ENCODE measurements at regions not wholly inside any gene's neighbourhood (a gene's known extent, or its start where the extent isn't known, plus 50 kb on each side); places are given as distances from the start of the nearest gene placed in this dataset.

DNA sequence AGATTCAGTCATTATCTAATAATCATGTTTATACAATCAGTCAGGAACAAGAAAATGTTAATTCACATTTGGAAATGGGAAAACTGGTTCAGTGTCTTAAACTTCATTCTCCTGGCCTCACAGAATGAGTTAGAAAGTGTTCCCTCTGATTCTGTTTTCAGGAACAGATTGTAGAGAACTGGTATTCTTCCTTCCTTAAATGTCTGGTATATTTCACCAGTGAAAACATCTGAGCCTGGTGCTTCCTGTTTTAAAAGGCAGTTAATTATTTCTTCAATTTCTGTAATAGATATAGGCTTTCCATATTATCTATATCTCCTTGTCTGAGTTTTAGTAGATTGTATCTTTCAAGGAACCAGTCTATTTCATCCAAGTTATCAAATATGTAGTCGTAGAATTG, 97.1 kb upstream of the TMEM168 start:
- TF ChIP-seq ZNF114 (CRISPR knock-in tag; IDR thresholded peaks at IDR 0.05) (no peak), EZH2phosphoT487 (IDR thresholded peaks at IDR 0.05; ENCODE audit: unreplicated experiment) (no peak), POLR2AphosphoS5 (IDR thresholded peaks at IDR 0.05; ENCODE audit: low read depth) (no peak), CREB1 (CRISPR knock-in tag; IDR thresholded peaks at IDR 0.05; ENCODE audit: low read depth) (no peak), STAT1 (IDR thresholded peaks at IDR 0.05; ENCODE audit: unreplicated experiment) (no peak), JUNB (IDR thresholded peaks at IDR 0.05; ENCODE audit: unreplicated experiment) (no peak)
- TF ChIP-seq, protein P1, sequence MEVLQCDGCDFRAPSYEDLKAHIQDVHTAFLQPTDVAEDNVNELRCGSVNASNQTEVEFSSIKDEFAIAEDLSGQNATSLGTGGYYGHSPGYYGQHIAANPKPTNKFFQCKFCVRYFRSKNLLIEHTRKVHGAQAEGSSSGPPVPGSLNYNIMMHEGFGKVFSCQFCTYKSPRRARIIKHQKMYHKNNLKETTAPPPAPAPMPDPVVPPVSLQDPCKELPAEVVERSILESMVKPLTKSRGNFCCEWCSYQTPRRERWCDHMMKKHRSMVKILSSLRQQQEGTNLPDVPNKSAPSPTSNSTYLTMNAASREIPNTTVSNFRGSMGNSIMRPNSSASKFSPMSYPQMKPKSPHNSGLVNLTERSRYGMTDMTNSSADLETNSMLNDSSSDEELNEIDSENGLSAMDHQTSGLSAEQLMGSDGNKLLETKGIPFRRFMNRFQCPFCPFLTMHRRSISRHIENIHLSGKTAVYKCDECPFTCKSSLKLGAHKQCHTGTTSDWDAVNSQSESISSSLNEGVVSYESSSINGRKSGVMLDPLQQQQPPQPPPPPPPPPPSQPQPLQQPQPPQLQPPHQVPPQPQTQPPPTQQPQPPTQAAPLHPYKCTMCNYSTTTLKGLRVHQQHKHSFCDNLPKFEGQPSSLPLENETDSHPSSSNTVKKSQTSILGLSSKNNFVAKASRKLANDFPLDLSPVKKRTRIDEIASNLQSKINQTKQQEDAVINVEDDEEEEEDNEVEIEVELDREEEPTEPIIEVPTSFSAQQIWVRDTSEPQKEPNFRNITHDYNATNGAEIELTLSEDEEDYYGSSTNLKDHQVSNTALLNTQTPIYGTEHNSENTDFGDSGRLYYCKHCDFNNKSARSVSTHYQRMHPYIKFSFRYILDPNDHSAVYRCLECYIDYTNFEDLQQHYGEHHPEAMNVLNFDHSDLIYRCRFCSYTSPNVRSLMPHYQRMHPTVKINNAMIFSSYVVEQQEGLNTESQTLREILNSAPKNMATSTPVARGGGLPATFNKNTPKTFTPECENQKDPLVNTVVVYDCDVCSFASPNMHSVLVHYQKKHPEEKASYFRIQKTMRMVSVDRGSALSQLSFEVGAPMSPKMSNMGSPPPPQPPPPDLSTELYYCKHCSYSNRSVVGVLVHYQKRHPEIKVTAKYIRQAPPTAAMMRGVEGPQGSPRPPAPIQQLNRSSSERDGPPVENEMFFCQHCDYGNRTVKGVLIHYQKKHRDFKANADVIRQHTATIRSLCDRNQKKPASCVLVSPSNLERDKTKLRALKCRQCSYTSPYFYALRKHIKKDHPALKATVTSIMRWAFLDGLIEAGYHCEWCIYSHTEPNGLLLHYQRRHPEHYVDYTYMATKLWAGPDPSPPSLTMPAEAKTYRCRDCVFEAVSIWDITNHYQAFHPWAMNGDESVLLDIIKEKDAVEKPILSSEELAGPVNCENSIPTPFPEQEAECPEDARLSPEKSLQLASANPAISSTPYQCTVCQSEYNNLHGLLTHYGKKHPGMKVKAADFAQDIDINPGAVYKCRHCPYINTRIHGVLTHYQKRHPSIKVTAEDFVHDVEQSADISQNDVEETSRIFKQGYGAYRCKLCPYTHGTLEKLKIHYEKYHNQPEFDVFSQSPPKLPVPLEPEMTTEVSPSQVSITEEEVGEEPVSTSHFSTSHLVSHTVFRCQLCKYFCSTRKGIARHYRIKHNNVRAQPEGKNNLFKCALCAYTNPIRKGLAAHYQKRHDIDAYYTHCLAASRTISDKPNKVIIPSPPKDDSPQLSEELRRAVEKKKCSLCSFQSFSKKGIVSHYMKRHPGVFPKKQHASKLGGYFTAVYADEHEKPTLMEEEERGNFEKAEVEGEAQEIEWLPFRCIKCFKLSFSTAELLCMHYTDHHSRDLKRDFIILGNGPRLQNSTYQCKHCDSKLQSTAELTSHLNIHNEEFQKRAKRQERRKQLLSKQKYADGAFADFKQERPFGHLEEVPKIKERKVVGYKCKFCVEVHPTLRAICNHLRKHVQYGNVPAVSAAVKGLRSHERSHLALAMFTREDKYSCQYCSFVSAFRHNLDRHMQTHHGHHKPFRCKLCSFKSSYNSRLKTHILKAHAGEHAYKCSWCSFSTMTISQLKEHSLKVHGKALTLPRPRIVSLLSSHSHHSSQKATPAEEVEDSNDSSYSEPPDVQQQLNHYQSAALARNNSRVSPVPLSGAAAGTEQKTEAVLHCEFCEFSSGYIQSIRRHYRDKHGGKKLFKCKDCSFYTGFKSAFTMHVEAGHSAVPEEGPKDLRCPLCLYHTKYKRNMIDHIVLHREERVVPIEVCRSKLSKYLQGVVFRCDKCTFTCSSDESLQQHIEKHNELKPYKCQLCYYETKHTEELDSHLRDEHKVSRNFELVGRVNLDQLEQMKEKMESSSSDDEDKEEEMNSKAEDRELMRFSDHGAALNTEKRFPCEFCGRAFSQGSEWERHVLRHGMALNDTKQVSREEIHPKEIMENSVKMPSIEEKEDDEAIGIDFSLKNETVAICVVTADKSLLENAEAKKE (CRISPR knock-in tag; IDR thresholded peaks at IDR 0.05), result no peak
- TF ChIP-seq, protein P2, sequence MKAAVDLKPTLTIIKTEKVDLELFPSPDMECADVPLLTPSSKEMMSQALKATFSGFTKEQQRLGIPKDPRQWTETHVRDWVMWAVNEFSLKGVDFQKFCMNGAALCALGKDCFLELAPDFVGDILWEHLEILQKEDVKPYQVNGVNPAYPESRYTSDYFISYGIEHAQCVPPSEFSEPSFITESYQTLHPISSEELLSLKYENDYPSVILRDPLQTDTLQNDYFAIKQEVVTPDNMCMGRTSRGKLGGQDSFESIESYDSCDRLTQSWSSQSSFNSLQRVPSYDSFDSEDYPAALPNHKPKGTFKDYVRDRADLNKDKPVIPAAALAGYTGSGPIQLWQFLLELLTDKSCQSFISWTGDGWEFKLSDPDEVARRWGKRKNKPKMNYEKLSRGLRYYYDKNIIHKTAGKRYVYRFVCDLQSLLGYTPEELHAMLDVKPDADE (IDR thresholded peaks at IDR 0.05), result no peak
- H4K20me1 ChIP-seq (replicated peaks; ENCODE audit: insufficient read depth), result no peaks in the 10 kb centered on the region
- H3K4me1 Mint-ChIP-seq, result peaks cover 17% of the 10 kb centered on the region
- no peaks in the 10 kb centered on the region; the same call in 1 of the 2 replicates for H3K36me3 ChIP-seq (ENCODE audit: insufficient read depth)
- no peak overlapping the region for H3K4me3 Mint-ChIP-seq
- peaks cover 15% of the 10 kb centered on the region for H3K36me3 Mint-ChIP-seq (ENCODE audit: low read depth)
- H3K4me3 ChIP-seq, result no peak overlapping the region
- DNase-seq (ENCODE audit: low spot score) (no peak), ATAC-seq (no peak)
- H3K4me1 ChIP-seq (ENCODE audit: insufficient read depth), result peaks cover 9% of the 10 kb centered on the region; the same call in 1 of the 2 replicates
- H3K9me2 ChIP-seq (ENCODE audit: insufficient read depth), result peaks cover 15% of the 10 kb centered on the region; the same call in 1 of the 2 replicates
- no peaks in the 10 kb centered on the region for H3F3A ChIP-seq (replicated peaks; ENCODE audit: low read depth)
- no peak overlapping the region for H3K27ac ChIP-seq (ENCODE audit: low read depth)
- no peak overlapping the region for H3K27ac Mint-ChIP-seq
- H3K9me3 Mint-ChIP-seq, result peaks cover 4% of the 10 kb centered on the region; the same call in 1 of the 3 replicates
- no peak overlapping the region for H3K4me2 ChIP-seq
- H3K27me3 ChIP-seq (ENCODE audit: insufficient read depth), result no peaks in the 10 kb centered on the region
- peaks cover 2% of the 10 kb centered on the region for H3K27me3 Mint-ChIP-seq (ENCODE audit: insufficient read depth, low read depth, poor library complexity)
- H3K79me2 ChIP-seq (replicated peaks; ENCODE audit: insufficient read depth), result no peaks in the 10 kb centered on the region
- H2AFZ ChIP-seq, result no peak overlapping the region

Data from GM23338 (cell line).